ENCODE measurements at regions not wholly inside any gene's neighbourhood (a gene's known extent, or its start where the extent isn't known, plus 50 kb on each side); places are given as distances from the start of the nearest gene placed in this dataset.

- Histone ChIP-seq H3K4me1 (ENCODE audit: insufficient read depth, low read length) (no peaks in the 10 kb centered on the region), H3K9ac (ENCODE audit: low read depth, low read length) (no peak overlapping the region), H2AFZ (ENCODE audit: low read depth, low read length) (no peak overlapping the region), H3K79me2 (ENCODE audit: insufficient read depth, low read length) (no peaks in the 10 kb centered on the region), H3K27ac (ENCODE audit: low read length) (no peak overlapping the region), H3K4me2 (ENCODE audit: insufficient read depth, low read length) (no peak overlapping the region), H3K9me3 (ENCODE audit: insufficient read depth, low read length, severe bottlenecking) (no peaks in the 10 kb centered on the region), H4K20me1 (ENCODE audit: insufficient read depth, low read length) (no peaks in the 10 kb centered on the region), H3K4me3 (ENCODE audit: low read depth in 1 of 2, low read length in 2 of 2) (no peak overlapping the region), H3K27me3 (ENCODE audit: insufficient read depth, low read length, poor library complexity) (peaks cover 23% of the 10 kb centered on the region), H3K36me3 (ENCODE audit: insufficient read depth, low read length) (no peaks in the 10 kb centered on the region)
- no peak for ATAC-seq (ENCODE audit: insufficient read depth, low read depth)
- no peak for TF ChIP-seq EZH2 (IDR thresholded peaks at IDR 0.05; ENCODE audit: borderline replicate concordance, low read depth, low read length, severe bottlenecking)
- TF ChIP-seq, protein P1, sequence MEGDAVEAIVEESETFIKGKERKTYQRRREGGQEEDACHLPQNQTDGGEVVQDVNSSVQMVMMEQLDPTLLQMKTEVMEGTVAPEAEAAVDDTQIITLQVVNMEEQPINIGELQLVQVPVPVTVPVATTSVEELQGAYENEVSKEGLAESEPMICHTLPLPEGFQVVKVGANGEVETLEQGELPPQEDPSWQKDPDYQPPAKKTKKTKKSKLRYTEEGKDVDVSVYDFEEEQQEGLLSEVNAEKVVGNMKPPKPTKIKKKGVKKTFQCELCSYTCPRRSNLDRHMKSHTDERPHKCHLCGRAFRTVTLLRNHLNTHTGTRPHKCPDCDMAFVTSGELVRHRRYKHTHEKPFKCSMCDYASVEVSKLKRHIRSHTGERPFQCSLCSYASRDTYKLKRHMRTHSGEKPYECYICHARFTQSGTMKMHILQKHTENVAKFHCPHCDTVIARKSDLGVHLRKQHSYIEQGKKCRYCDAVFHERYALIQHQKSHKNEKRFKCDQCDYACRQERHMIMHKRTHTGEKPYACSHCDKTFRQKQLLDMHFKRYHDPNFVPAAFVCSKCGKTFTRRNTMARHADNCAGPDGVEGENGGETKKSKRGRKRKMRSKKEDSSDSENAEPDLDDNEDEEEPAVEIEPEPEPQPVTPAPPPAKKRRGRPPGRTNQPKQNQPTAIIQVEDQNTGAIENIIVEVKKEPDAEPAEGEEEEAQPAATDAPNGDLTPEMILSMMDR (IDR thresholded peaks at IDR 0.05; ENCODE audit: borderline replicate concordance, extremely low read depth, low read length, poor library complexity, severe bottlenecking), result no peak
- no peak for DNase-seq
Observed at GRCh38 chr11:129592191-129592590, 216.5 kb downstream of the BARX2 start.

GRCh38 chr11:129593098-129593497 lies 217.4 kb downstream of the BARX2 start:
- DNase-seq (no peak), ATAC-seq (ENCODE audit: insufficient read depth, low read depth) (no peak)
- no peaks in the 10 kb centered on the region for H3K4me1 ChIP-seq (ENCODE audit: insufficient read depth, low read length)
- no peak overlapping the region for H3K4me2 ChIP-seq (ENCODE audit: insufficient read depth, low read length)
- no peaks in the 10 kb centered on the region for H3K36me3 ChIP-seq (ENCODE audit: insufficient read depth, low read length)
- no peaks in the 10 kb centered on the region for H3K9me3 ChIP-seq (ENCODE audit: insufficient read depth, low read length, severe bottlenecking)
- H4K20me1 ChIP-seq (ENCODE audit: insufficient read depth, low read length), result no peaks in the 10 kb centered on the region
- no peaks in the 10 kb centered on the region for H3K79me2 ChIP-seq (ENCODE audit: insufficient read depth, low read length)
- peaks cover 23% of the 10 kb centered on the region for H3K27me3 ChIP-seq (ENCODE audit: insufficient read depth, low read length, poor library complexity)
- no peak overlapping the region for H3K4me3 ChIP-seq (ENCODE audit: low read depth in 1 of 2, low read length in 2 of 2)
- H3K9ac ChIP-seq (ENCODE audit: low read depth, low read length), result no peak overlapping the region
- TF ChIP-seq, protein P1 (IDR thresholded peaks at IDR 0.05; ENCODE audit: borderline replicate concordance, extremely low read depth, low read length, poor library complexity, severe bottlenecking), result no peak
- no peak for TF ChIP-seq EZH2 (IDR thresholded peaks at IDR 0.05; ENCODE audit: borderline replicate concordance, low read depth, low read length, severe bottlenecking)
- no peak overlapping the region for H2AFZ ChIP-seq (ENCODE audit: low read depth, low read length)
- no peak overlapping the region for H3K27ac ChIP-seq (ENCODE audit: low read length)

DNA sequence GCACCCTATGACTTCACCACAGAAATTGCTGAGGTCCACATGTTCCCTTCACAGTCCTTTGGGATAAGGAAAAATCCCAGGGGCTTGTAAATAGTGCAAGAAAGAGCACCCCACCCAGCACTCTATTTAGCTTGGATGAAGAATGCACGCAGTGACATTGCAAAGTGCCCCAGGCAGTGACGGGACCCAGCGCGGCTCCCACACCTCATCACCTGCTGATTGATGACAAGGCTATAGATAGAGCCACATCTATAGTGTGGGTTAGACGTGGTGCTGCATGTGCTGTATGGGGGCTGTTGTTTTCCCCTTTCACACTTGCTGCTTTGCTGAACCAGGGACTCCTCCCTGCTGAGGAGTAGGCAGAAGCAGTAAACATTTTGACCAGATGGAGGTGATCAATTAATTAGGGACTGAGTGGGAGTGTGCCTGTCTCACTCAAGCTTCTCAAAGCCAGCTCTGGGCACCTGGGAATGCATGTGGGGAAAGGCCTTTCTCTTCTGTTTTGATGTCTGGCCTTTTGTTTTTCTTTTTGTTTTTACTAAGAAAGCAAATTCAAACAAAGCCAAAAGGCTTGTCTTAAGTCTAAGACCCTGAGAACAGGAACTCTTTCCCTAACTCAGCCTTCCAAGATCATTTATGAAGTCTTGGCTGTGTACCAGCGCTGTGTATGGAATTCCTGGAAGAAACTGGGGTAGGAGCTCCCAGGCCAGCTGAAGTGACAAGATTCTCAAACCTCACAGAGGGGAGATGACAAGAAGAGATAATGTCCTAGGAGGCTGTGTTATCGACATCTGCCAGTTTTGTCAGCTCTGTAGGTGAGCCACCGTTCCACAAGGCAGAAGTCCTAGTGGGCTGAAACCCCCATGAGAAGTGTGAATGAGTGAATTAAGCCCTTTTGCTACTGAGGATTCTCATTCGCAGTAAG lies 219.7 kb downstream of the BARX2 start:
- ATAC-seq (ENCODE audit: insufficient read depth, low read depth) (no peak), DNase-seq (no peak)
- H3K36me3 ChIP-seq (ENCODE audit: insufficient read depth, low read length), result no peaks in the 10 kb centered on the region
- H4K20me1 ChIP-seq (ENCODE audit: insufficient read depth, low read length), result no peaks in the 10 kb centered on the region
- H3K27me3 ChIP-seq (ENCODE audit: insufficient read depth, low read length, poor library complexity), result peaks cover 19% of the 10 kb centered on the region
- H3K4me2 ChIP-seq (ENCODE audit: insufficient read depth, low read length), result no peak overlapping the region
- no peak overlapping the region for H3K27ac ChIP-seq (ENCODE audit: low read length)
- H3K4me3 ChIP-seq (ENCODE audit: low read depth in 1 of 2, low read length in 2 of 2), result no peak overlapping the region
- H3K9me3 ChIP-seq (ENCODE audit: insufficient read depth, low read length, severe bottlenecking), result no peaks in the 10 kb centered on the region
- TF ChIP-seq, protein P1 (IDR thresholded peaks at IDR 0.05; ENCODE audit: borderline replicate concordance, extremely low read depth, low read length, poor library complexity, severe bottlenecking), result no peak
- TF ChIP-seq EZH2 (IDR thresholded peaks at IDR 0.05; ENCODE audit: borderline replicate concordance, low read depth, low read length, severe bottlenecking), result no peak
- no peaks in the 10 kb centered on the region for H3K79me2 ChIP-seq (ENCODE audit: insufficient read depth, low read length)
- H3K9ac ChIP-seq (ENCODE audit: low read depth, low read length), result no peak overlapping the region
- no peaks in the 10 kb centered on the region for H3K4me1 ChIP-seq (ENCODE audit: insufficient read depth, low read length)
- H2AFZ ChIP-seq (ENCODE audit: low read depth, low read length), result no peak overlapping the region

Measured in DND-41 (cell line).